ENCODE measurements at regions not wholly inside any gene's neighbourhood (a gene's known extent, or its start where the extent isn't known, plus 50 kb on each side); places are given as distances from the start of the nearest gene placed in this dataset.

DNA sequence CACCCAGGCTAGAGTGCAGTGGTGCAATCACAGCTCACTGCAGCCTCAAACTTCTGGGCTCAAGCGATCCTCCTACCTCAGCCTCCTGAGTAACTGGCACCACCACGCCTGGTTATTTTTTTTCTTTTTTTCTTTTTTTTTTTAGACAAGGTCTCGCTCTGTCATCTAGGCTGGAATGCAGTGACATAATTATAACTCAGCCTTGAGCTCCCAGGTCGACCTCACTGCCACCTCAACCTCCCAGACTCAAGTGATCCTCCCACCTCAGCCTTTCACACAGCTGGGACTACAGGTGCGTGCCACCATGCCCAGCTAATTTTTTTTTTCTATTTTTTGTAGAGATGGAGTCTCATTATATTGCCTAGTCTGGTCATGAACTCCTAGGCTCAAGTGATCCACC, 66.9 kb upstream of the ECE1 start:
- TF ChIP-seq CTCF (IDR thresholded peaks at IDR 0.05): no peak
- no peak for TF ChIP-seq EZH2 (IDR thresholded peaks at IDR 0.05; ENCODE audit: borderline replicate concordance, insufficient read depth, low read depth, low read length, poor library complexity, severe bottlenecking)

All from B cell (primary cell).